ENCODE measurements at regions not wholly inside any gene's neighbourhood (a gene's known extent, or its start where the extent isn't known, plus 50 kb on each side); places are given as distances from the start of the nearest gene placed in this dataset.

DNA sequence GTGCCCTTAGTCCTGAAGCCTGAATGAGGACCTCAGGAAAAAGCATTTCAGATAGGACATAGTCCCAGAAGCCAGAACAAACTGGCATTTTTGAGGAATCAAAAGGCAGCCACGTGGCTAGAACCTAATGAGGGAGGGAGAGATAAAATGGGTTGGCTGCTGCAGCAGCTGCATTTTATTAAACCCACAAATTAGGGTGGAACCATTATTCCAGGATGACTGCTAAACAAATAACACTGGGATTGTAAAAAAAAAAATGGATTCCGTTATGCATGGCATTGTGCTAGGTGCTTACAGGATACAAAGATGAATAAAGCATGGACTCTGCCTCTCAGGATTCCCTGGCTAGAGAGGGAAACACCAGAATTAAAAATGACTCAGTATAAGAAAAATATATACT is 141.5 kb downstream of the SATB1 start:
- DNase-seq, result no peak
- no peak for TF ChIP-seq EP300 (IDR thresholded peaks at IDR 0.05; ENCODE audit: low read depth)
- TF ChIP-seq POLR2AphosphoS5 (IDR thresholded peaks at IDR 0.05), result no peak
- TF ChIP-seq, protein P1, sequence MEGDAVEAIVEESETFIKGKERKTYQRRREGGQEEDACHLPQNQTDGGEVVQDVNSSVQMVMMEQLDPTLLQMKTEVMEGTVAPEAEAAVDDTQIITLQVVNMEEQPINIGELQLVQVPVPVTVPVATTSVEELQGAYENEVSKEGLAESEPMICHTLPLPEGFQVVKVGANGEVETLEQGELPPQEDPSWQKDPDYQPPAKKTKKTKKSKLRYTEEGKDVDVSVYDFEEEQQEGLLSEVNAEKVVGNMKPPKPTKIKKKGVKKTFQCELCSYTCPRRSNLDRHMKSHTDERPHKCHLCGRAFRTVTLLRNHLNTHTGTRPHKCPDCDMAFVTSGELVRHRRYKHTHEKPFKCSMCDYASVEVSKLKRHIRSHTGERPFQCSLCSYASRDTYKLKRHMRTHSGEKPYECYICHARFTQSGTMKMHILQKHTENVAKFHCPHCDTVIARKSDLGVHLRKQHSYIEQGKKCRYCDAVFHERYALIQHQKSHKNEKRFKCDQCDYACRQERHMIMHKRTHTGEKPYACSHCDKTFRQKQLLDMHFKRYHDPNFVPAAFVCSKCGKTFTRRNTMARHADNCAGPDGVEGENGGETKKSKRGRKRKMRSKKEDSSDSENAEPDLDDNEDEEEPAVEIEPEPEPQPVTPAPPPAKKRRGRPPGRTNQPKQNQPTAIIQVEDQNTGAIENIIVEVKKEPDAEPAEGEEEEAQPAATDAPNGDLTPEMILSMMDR (IDR thresholded peaks at IDR 0.05), result no peak
- no peak for TF ChIP-seq POLR2A (IDR thresholded peaks at IDR 0.05)
- Histone ChIP-seq H3K27me3 (no peaks in the 10 kb centered on the region), H3K36me3 (no peaks in the 10 kb centered on the region), H3K4me3 (no peak overlapping the region), H3K27ac (no peak overlapping the region), H3K9me3 (no peaks in the 10 kb centered on the region), H3K4me1 (no peaks in the 10 kb centered on the region)
- 29 to 32% methylated on average over 1 to 2 of the region's 2 CpGs for WGBS, 2 donors (ENCODE audit: low coverage in 1 of 2)
- intact Hi-C loops (cut with DNase I; ENCODE audit: low total_unique reads), result no loop called here
- in situ Hi-C loops (cut with MboI; ENCODE audit: low pct_ligation_motif_present in 1 of 4, low pct_unique_long_range_greater_than_20kb in 1 of 4, low sequenced_read_pairs in 3 of 4), result no loop called here

DNA sequence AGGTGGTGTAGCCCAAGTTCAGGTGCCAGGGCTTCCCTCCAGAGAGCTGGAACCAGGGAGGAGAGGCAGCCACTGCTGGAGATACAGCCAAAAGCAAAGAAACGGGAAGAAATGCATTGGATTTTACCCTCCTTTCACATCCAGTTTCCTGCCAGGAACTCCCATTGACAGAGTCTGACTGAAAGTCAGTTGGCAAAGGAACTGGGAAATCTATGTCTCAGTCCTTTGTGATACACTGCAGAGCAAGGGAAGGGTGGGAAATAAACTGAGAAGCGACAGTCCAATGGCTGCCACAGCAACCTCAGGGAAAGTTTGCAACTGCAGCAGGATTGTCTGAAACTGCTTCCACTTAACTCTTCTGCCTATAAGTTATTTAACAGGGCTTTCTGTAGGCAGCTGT is 142.6 kb downstream of the SATB1 start:
- WGBS, 2 donors (ENCODE audit: low coverage in 1 of 2), result 60% methylated on average over 2 of the region's 2 CpGs; no CpG with 5 or more reads in 1 of the 2 donors

GRCh38 chr3:18279226-18279737 is 145.9 kb downstream of the SATB1 start:
- 78 to 91% methylated on average over 3 of the region's 3 CpGs for WGBS, 2 donors (ENCODE audit: low coverage in 1 of 2)
- no peaks in the 10 kb centered on the region for H3K4me1 ChIP-seq
- intact Hi-C loops (cut with DNase I; ENCODE audit: low total_unique reads), result no loop called here

More for the DNA sequence above, 142.6 kb downstream of the SATB1 start:
- H3K4me3 ChIP-seq, result no peak overlapping the region
- no peaks in the 10 kb centered on the region for H3K36me3 ChIP-seq
- TF ChIP-seq EP300 (IDR thresholded peaks at IDR 0.05; ENCODE audit: low read depth) (no peak), POLR2AphosphoS5 (IDR thresholded peaks at IDR 0.05) (no peak), POLR2A (IDR thresholded peaks at IDR 0.05) (no peak)
- TF ChIP-seq, protein P1 (IDR thresholded peaks at IDR 0.05), result no peak
- DNase-seq, result no peak
- H3K4me1 ChIP-seq, result no peaks in the 10 kb centered on the region
- intact Hi-C loops (cut with DNase I; ENCODE audit: low total_unique reads), result no loop called here
- H3K27me3 ChIP-seq, result no peaks in the 10 kb centered on the region
- no peaks in the 10 kb centered on the region for H3K9me3 ChIP-seq
- no peak overlapping the region for H3K27ac ChIP-seq
- in situ Hi-C loops (cut with MboI; ENCODE audit: low pct_ligation_motif_present in 1 of 4, low pct_unique_long_range_greater_than_20kb in 1 of 4, low sequenced_read_pairs in 3 of 4), result no loop called here

GRCh38 chr3:18264853-18265252 is 160.3 kb downstream of the SATB1 start:
- H3K27ac ChIP-seq, result no peak overlapping the region
- no peaks in the 10 kb centered on the region for H3K36me3 ChIP-seq
- intact Hi-C loops (cut with DNase I; ENCODE audit: low total_unique reads), result no loop called here
- no peak overlapping the region for H3K4me3 ChIP-seq
- no peak for TF ChIP-seq EP300 (IDR thresholded peaks at IDR 0.05; ENCODE audit: low read depth)
- TF ChIP-seq POLR2AphosphoS5 (IDR thresholded peaks at IDR 0.05), result no peak
- no peak for TF ChIP-seq POLR2A (IDR thresholded peaks at IDR 0.05)
- TF ChIP-seq, protein P1 (IDR thresholded peaks at IDR 0.05), result no peak
- WGBS, 2 donors (ENCODE audit: low coverage in 1 of 2), result 70 to 81% methylated on average over 1 of the region's 1 CpG
- no peak for DNase-seq
- H3K27me3 ChIP-seq, result no peaks in the 10 kb centered on the region
- no peaks in the 10 kb centered on the region for H3K9me3 ChIP-seq
- in situ Hi-C loops (cut with MboI; ENCODE audit: low pct_ligation_motif_present in 1 of 4, low pct_unique_long_range_greater_than_20kb in 1 of 4, low sequenced_read_pairs in 3 of 4), result no loop called here
- peaks cover 0 to 4% (median 0%) of the 10 kb centered on the region in 4 donors for H3K4me1 ChIP-seq

More at GRCh38 chr3:18279226-18279737, 145.9 kb downstream of the SATB1 start:
- Histone ChIP-seq H3K36me3 (no peaks in the 10 kb centered on the region), H3K9me3 (no peaks in the 10 kb centered on the region), H3K27me3 (no peaks in the 10 kb centered on the region), H3K27ac (no peak overlapping the region), H3K4me3 (no peak overlapping the region)
- no peak for DNase-seq
- TF ChIP-seq POLR2A (IDR thresholded peaks at IDR 0.05) (no peak), EP300 (IDR thresholded peaks at IDR 0.05; ENCODE audit: low read depth) (no peak), POLR2AphosphoS5 (IDR thresholded peaks at IDR 0.05) (no peak)
- TF ChIP-seq, protein P1 (IDR thresholded peaks at IDR 0.05), result no peak
- in situ Hi-C loops (cut with MboI; ENCODE audit: low pct_ligation_motif_present in 1 of 4, low pct_unique_long_range_greater_than_20kb in 1 of 4, low sequenced_read_pairs in 3 of 4), result no loop called here
